Activated CD4-positive, alpha-beta memory T cell treated with anti-CD3 and anti-CD28 coated beads for 36 hours (primary cell): ENCODE measurements at regions not wholly inside any gene's neighbourhood (a gene's known extent, or its start where the extent isn't known, plus 50 kb on each side); places are given as distances from the start of the nearest gene placed in this dataset.

Experiments used
- CTCF ChIA-PET: fragments of 350-600 bp; sonication (Branson Sonifier 250); formaldehyde crosslinking; loops from one replicate; lab custom pipeline; 2021; ENCODE audit warnings: antibody characterized with exemption, inconsistent platforms; lab: Charles Lee
- POLR2A ChIA-PET: fragments of 350-600 bp; sonication (Branson Sonifier 250); formaldehyde crosslinking; loops from one replicate; lab custom pipeline; 2021; ENCODE audit warnings: antibody characterized with exemption; lab: Charles Lee
- DNase-seq: peaks from one replicate; pipeline ENCODE4 v3.0.0-alpha.2; 2020
- H3K27ac Mint-ChIP-seq: one replicate; pipeline ENCODE4 v1.8.0; 2021; ENCODE audit warnings: mixed read lengths
- H3K27me3 Mint-ChIP-seq: one replicate; pipeline ENCODE4 v1.8.0; 2021; ENCODE audit warnings: mixed read lengths
- H3K36me3 Mint-ChIP-seq: one replicate; pipeline ENCODE4 v1.8.0; 2021; ENCODE audit warnings: mixed read lengths
- H3K4me1 Mint-ChIP-seq: one replicate; pipeline ENCODE4 v1.8.0; 2021; ENCODE audit warnings: low read depth, mixed read lengths
- H3K4me3 Mint-ChIP-seq: one replicate; pipeline ENCODE4 v1.8.0; 2021; ENCODE audit warnings: mild to moderate bottlenecking, mixed read lengths
- H3K9me3 Mint-ChIP-seq: one replicate; pipeline ENCODE4 v1.8.0; 2021; ENCODE audit warnings: mixed read lengths
- intact Hi-C: fragments of 100-400 bp; cut with micrococcal nuclease; formaldehyde crosslinking; loops from one replicate; pipeline ENCODE4 v1.15.1; 2023

- Mint-ChIP-seq H3K27me3 (no peaks in the 10 kb centered on the region), H3K9me3 (no peaks in the 10 kb centered on the region)
Measured at GRCh38 chr12:74317741-74318140, 219.9 kb upstream of the ATXN7L3B start.

GRCh38 chr12:74319886-74320285, 217.7 kb upstream of the ATXN7L3B start:
- no peak for DNase-seq
- ChIA-PET CTCF (no interaction called here), POLR2A (no interaction called here)
- Mint-ChIP-seq H3K9me3 (no peaks in the 10 kb centered on the region), H3K27ac (no peak overlapping the region), H3K4me1 (no peaks in the 10 kb centered on the region), H3K27me3 (no peaks in the 10 kb centered on the region), H3K36me3 (no peaks in the 10 kb centered on the region), H3K4me3 (no peak overlapping the region)
- intact Hi-C loops = no loop called here

More at GRCh38 chr12:74317741-74318140, 219.9 kb upstream of the ATXN7L3B start:
- intact Hi-C loops = no loop called here
- no peaks in the 10 kb centered on the region for H3K36me3 Mint-ChIP-seq
- no peaks in the 10 kb centered on the region for H3K4me1 Mint-ChIP-seq
- DNase-seq = no peak
- no peak overlapping the region for H3K27ac Mint-ChIP-seq
- POLR2A ChIA-PET = no interaction called here
- H3K4me3 Mint-ChIP-seq = no peak overlapping the region
- CTCF ChIA-PET = no interaction called here

- CTCF ChIA-PET = interaction anchor here (0.6 kb wide), 1 partner anchor 93 kb away, joined by 3 read pairs; no protein-coding TSS in a partner anchor
- Mint-ChIP-seq H3K27ac (no peak overlapping the region), H3K4me3 (no peak overlapping the region)
Measured at GRCh38 chr12:74321381-74321780, 216.3 kb upstream of the ATXN7L3B start.

GRCh38 chr12:74322792-74323191, 214.8 kb upstream of the ATXN7L3B start:
- Mint-ChIP-seq H3K27me3 (no peaks in the 10 kb centered on the region), H3K36me3 (no peaks in the 10 kb centered on the region), H3K4me3 (no peak overlapping the region), H3K27ac (no peak overlapping the region), H3K4me1 (no peaks in the 10 kb centered on the region), H3K9me3 (no peaks in the 10 kb centered on the region)
- ChIA-PET CTCF (no interaction called here), POLR2A (no interaction called here)
- intact Hi-C loops = no loop called here
- no peak for DNase-seq

More at GRCh38 chr12:74321381-74321780, 216.3 kb upstream of the ATXN7L3B start:
- no peaks in the 10 kb centered on the region for H3K36me3 Mint-ChIP-seq
- no peaks in the 10 kb centered on the region for H3K4me1 Mint-ChIP-seq
- no peaks in the 10 kb centered on the region for H3K9me3 Mint-ChIP-seq
- DNase-seq = no peak
- H3K27me3 Mint-ChIP-seq = no peaks in the 10 kb centered on the region
- POLR2A ChIA-PET = no interaction called here
- intact Hi-C loops = no loop called here

- intact Hi-C loops = no loop called here
- H3K4me3 Mint-ChIP-seq = no peak overlapping the region
Measured at GRCh38 chr12:74328623-74329022, 209.0 kb upstream of the ATXN7L3B start.

GRCh38 chr12:74334780-74335179, 202.9 kb upstream of the ATXN7L3B start:
- Mint-ChIP-seq H3K27ac (no peak overlapping the region), H3K4me3 (no peak overlapping the region), H3K4me1 (no peaks in the 10 kb centered on the region), H3K27me3 (no peaks in the 10 kb centered on the region), H3K36me3 (no peaks in the 10 kb centered on the region), H3K9me3 (no peaks in the 10 kb centered on the region)
- ChIA-PET CTCF (no interaction called here), POLR2A (no interaction called here)
- intact Hi-C loops = no loop called here
- no peak for DNase-seq

More at GRCh38 chr12:74328623-74329022, 209.0 kb upstream of the ATXN7L3B start:
- ChIA-PET POLR2A (no interaction called here), CTCF (no interaction called here)
- Mint-ChIP-seq H3K4me1 (no peaks in the 10 kb centered on the region), H3K27me3 (no peaks in the 10 kb centered on the region), H3K27ac (no peak overlapping the region), H3K36me3 (no peaks in the 10 kb centered on the region), H3K9me3 (no peaks in the 10 kb centered on the region)
- no peak for DNase-seq

- H3K4me1 Mint-ChIP-seq = no peaks in the 10 kb centered on the region
- ChIA-PET POLR2A (no interaction called here), CTCF (no interaction called here)
- H3K27ac Mint-ChIP-seq = no peak overlapping the region
- no peaks in the 10 kb centered on the region for H3K9me3 Mint-ChIP-seq
- no peak for DNase-seq
- H3K4me3 Mint-ChIP-seq = no peak overlapping the region
- no peaks in the 10 kb centered on the region for H3K27me3 Mint-ChIP-seq
- intact Hi-C loops = no loop called here
- no peaks in the 10 kb centered on the region for H3K36me3 Mint-ChIP-seq
Measured at GRCh38 chr12:74337951-74338350, 199.7 kb upstream of the ATXN7L3B start.

- ChIA-PET CTCF (no interaction called here), POLR2A (no interaction called here)
- Mint-ChIP-seq H3K36me3 (no peaks in the 10 kb centered on the region), H3K4me3 (no peak overlapping the region), H3K9me3 (no peaks in the 10 kb centered on the region), H3K4me1 (no peaks in the 10 kb centered on the region), H3K27ac (no peak overlapping the region), H3K27me3 (no peaks in the 10 kb centered on the region)
- intact Hi-C loops = no loop called here
- DNase-seq = no peak
Measured at GRCh38 chr12:74339211-74339610, 198.4 kb upstream of the ATXN7L3B start.

- Mint-ChIP-seq H3K36me3 (no peaks in the 10 kb centered on the region), H3K4me3 (no peak overlapping the region), H3K9me3 (no peaks in the 10 kb centered on the region), H3K27ac (no peak overlapping the region), H3K4me1 (no peaks in the 10 kb centered on the region), H3K27me3 (peaks cover 1% of the 10 kb centered on the region)
- ChIA-PET POLR2A (no interaction called here), CTCF (no interaction called here)
- no peak for DNase-seq
- intact Hi-C loops = no loop called here
Measured at GRCh38 chr12:74349925-74350324, 187.7 kb upstream of the ATXN7L3B start.

- CTCF ChIA-PET = interaction anchor here (0.5 to 1.1 kb wide), 2 partner anchors 15 to 171 kb away, joined by 3 read pairs; no protein-coding TSS in a partner anchor
Measured at GRCh38 chr12:74365178-74365964, 172.3 kb upstream of the ATXN7L3B start.

GRCh38 chr12:74370608-74371216, 166.9 kb upstream of the ATXN7L3B start:
- ChIA-PET CTCF (no interaction called here), POLR2A (no interaction called here)
- H3K4me1 Mint-ChIP-seq = no peaks in the 10 kb centered on the region
- peaks cover 4% of the 10 kb centered on the region for H3K27me3 Mint-ChIP-seq
- H3K27ac Mint-ChIP-seq = no peak overlapping the region
- no peak overlapping the region for H3K4me3 Mint-ChIP-seq
- DNase-seq = no peak
- H3K36me3 Mint-ChIP-seq = no peaks in the 10 kb centered on the region
- intact Hi-C loops = no loop called here
- no peaks in the 10 kb centered on the region for H3K9me3 Mint-ChIP-seq

More at GRCh38 chr12:74365178-74365964, 172.3 kb upstream of the ATXN7L3B start:
- no peaks in the 10 kb centered on the region for H3K4me1 Mint-ChIP-seq
- no peak overlapping the region for H3K27ac Mint-ChIP-seq
- no peaks in the 10 kb centered on the region for H3K36me3 Mint-ChIP-seq
- POLR2A ChIA-PET = no interaction called here
- H3K9me3 Mint-ChIP-seq = no peaks in the 10 kb centered on the region
- peaks cover 6% of the 10 kb centered on the region for H3K27me3 Mint-ChIP-seq
- no peak overlapping the region for H3K4me3 Mint-ChIP-seq
- DNase-seq = peak; percentile 34
- intact Hi-C loops = no loop called here

GRCh38 chr12:74379114-74379513, 158.5 kb upstream of the ATXN7L3B start:
- Mint-ChIP-seq H3K4me1 (no peaks in the 10 kb centered on the region), H3K4me3 (no peak overlapping the region), H3K27ac (no peak overlapping the region), H3K27me3 (no peaks in the 10 kb centered on the region), H3K9me3 (no peaks in the 10 kb centered on the region), H3K36me3 (no peaks in the 10 kb centered on the region)
- ChIA-PET POLR2A (no interaction called here), CTCF (no interaction called here)
- intact Hi-C loops = no loop called here
- no peak for DNase-seq

GRCh38 chr12:74381958-74382357, 155.7 kb upstream of the ATXN7L3B start:
- no peak for DNase-seq
- intact Hi-C loops = no loop called here
- Mint-ChIP-seq H3K27me3 (no peaks in the 10 kb centered on the region), H3K9me3 (no peaks in the 10 kb centered on the region), H3K27ac (no peak overlapping the region), H3K36me3 (no peaks in the 10 kb centered on the region), H3K4me1 (no peaks in the 10 kb centered on the region), H3K4me3 (no peak overlapping the region)
- ChIA-PET POLR2A (no interaction called here), CTCF (no interaction called here)
